K562 (cell line): ENCODE measurements at regions not wholly inside any gene's neighbourhood (a gene's known extent, or its start where the extent isn't known, plus 50 kb on each side); places are given as distances from the start of the nearest gene placed in this dataset.

ENCODE experiments used
- ATAC-seq: fragments of 200-7000 bp; cut with Tn5 transposase; 3 replicates; pipeline ENCODE4 v1.9.1; 2020; ENCODE audit warnings: moderate library complexity
- BruUV-seq: library from RNA; stranded (reverse); fragments of 400-500 nt; replicated peaks from 2 replicates; lab custom pipeline; 2021; lab: Mats Ljungman, UMichigan
- CTCF ChIA-PET: fragments of 300-600 bp; formaldehyde crosslinking; extraction: SDS; loops from one replicate; lab custom pipeline; 2021; ENCODE audit warnings: low intra/inter-chr PET ratio; lab: Yijun Ruan, JAX
- POLR2A ChIA-PET: fragments of 300-600, 350-650 bp; sonication (Branson Sonifier 250); formaldehyde crosslinking; extraction: SDS; loops from one replicate; lab custom pipeline; 2021; ENCODE audit warnings: antibody characterized with exemption, inconsistent platforms; lab: Yijun Ruan, JAX
- DNase-seq, 4 experiments: peaks; one replicate each; pipeline versions ENCODE4 v3.0.0 to v3.0.0-alpha.2; 2011 to 2018; ENCODE audit warnings: low spot score in 3 of 4, mixed read lengths in 3 of 4; ENCODE audit errors: extremely low read depth in 1 of 4
- FAIRE-seq: peaks from 2 replicates; lab custom pipeline; 2011; peaks lifted over from hg19 to GRCh38; lab: Jason Lieb, UNC
- H2AFZ ChIP-seq: 2 replicates; pipeline ENCODE4 v1.6.0; 2011; ENCODE audit warnings: low read depth, low read length, control low read depth, inconsistent platforms
- H3K27ac ChIP-seq: fragments of 200-600 bp; 3 replicates; pipeline ENCODE4 v1.8.0; 2011; ENCODE audit warnings: low read depth, mild to moderate bottlenecking, control low read depth, inconsistent platforms, low read length, moderate library complexity, mixed read lengths; ENCODE audit errors: extremely low read depth
- H3K27me3 ChIP-seq, 2 experiments: fragments of 300-600 bp in 1 of 2; 2 replicates in 1 of 2; 3 replicates in 1 of 2; pipeline versions ENCODE4 v1.6.0 to v1.8.0; 2011; ENCODE audit warnings: inconsistent platforms in 2 of 2, low read length in 2 of 2, mild to moderate bottlenecking in 1 of 2, mixed read lengths in 1 of 2, moderate library complexity in 1 of 2; ENCODE audit not compliant: control insufficient read depth in 2 of 2, insufficient read depth in 2 of 2
- H3K36me3 ChIP-seq: fragments of 300-600 bp; 3 replicates; pipeline ENCODE4 v1.8.0; 2011; ENCODE audit warnings: mild to moderate bottlenecking, low read length, inconsistent platforms; ENCODE audit not compliant: control insufficient read depth, insufficient read depth
- H3K4me1 ChIP-seq, 2 experiments: fragments of 200-600 bp in 1 of 2; replicated peaks in 1 of 2; 2 replicates in 1 of 2; 3 replicates in 1 of 2; pipeline versions ENCODE4 v1.5.1 to v1.8.0; 2011; ENCODE audit warnings: inconsistent platforms in 2 of 2, low read length in 2 of 2, mild to moderate bottlenecking in 1 of 2, mixed read lengths in 1 of 2, moderate library complexity in 1 of 2; ENCODE audit not compliant: control insufficient read depth in 2 of 2, insufficient read depth in 2 of 2
- H3K4me2 ChIP-seq: 2 replicates; pipeline ENCODE4 v1.6.1; 2011; ENCODE audit warnings: low read length, control low read depth, inconsistent platforms, mixed read lengths; ENCODE audit not compliant: insufficient read depth
- H3K4me3 ChIP-seq: fragments of 200-600 bp; sonication (generic), shearing (Covaris generic); 2 replicates; pipeline ENCODE4 v1.5.1; 2016; ENCODE audit warnings: control low read depth, inconsistent platforms
- H3K79me2 ChIP-seq: fragments of 200-600 bp; 3 replicates; pipeline ENCODE4 v1.8.0; 2011; ENCODE audit warnings: low read length, inconsistent platforms; ENCODE audit not compliant: control insufficient read depth, insufficient read depth
- H3K9ac ChIP-seq, 2 experiments: 2 replicates each; pipeline versions ENCODE4 v1.6.0 to v1.6.1; 2011; ENCODE audit warnings: low read depth in 2 of 2, low read length in 2 of 2, control low read depth in 1 of 2, inconsistent platforms in 1 of 2, mild to moderate bottlenecking in 1 of 2, mixed read lengths in 1 of 2; ENCODE audit not compliant: insufficient read depth in 1 of 2
- H3K9me1 ChIP-seq: one replicate; pipeline ENCODE4 v1.6.0; 2011; ENCODE audit warnings: inconsistent platforms, mild to moderate bottlenecking, low read length, moderate library complexity; ENCODE audit not compliant: control insufficient read depth, insufficient read depth
- H3K9me3 ChIP-seq: replicated peaks from 2 replicates; pipeline ENCODE4 v1.5.1; 2011; ENCODE audit warnings: low read depth, low read length, inconsistent platforms; ENCODE audit not compliant: control insufficient read depth, insufficient read depth
- H4K20me1 ChIP-seq: replicated peaks from 2 replicates; pipeline ENCODE4 v1.6.1; 2011; ENCODE audit warnings: low read length, inconsistent platforms, mixed read lengths; ENCODE audit not compliant: control insufficient read depth, insufficient read depth
- AFF4 ChIP-seq: sonication (generic); formaldehyde crosslinking; IDR thresholded peaks from 2 replicates; pipeline ENCODE4 v1.8.0; 2023; ENCODE audit warnings: mild to moderate bottlenecking, missing genetic modification reagents
- BDP1 ChIP-seq: IDR thresholded peaks from 3 replicates; pipeline ENCODE4 v1.6.1; 2011; ENCODE audit not compliant: insufficient read length, insufficient read depth
- DNMT1 ChIP-seq: fragments of 450-650 bp; IDR thresholded peaks from 2 replicates; pipeline ENCODE4 v1.6.1; 2016; ENCODE audit warnings: antibody characterized with exemption, mild to moderate bottlenecking
- ESRRB ChIP-seq: fragments of 250-450 bp; sonication (Bioruptor Pico); IDR thresholded peaks from 2 replicates; pipeline ENCODE4 v1.5.0; 2020; ENCODE audit warnings: mild to moderate bottlenecking, moderate library complexity, borderline replicate concordance
- UBTF ChIP-seq, 2 experiments: IDR thresholded peaks; 2 replicates each; pipeline ENCODE4 v1.6.1; 2012; ENCODE audit warnings: improper control_type of control experiment in 2 of 2, low read depth in 2 of 2, low read length in 2 of 2, borderline replicate concordance in 1 of 2
- ZBTB12 ChIP-seq: fragments of 250-450 bp; sonication (Bioruptor Pico); IDR thresholded peaks from 2 replicates; pipeline ENCODE4 v1.4.0; 2020
- ZC3H8 ChIP-seq: fragments of 450-650 bp; IDR thresholded peaks from 2 replicates; pipeline ENCODE4 v1.6.1; 2017
- ZFX ChIP-seq: sonication (generic); formaldehyde crosslinking; IDR thresholded peaks from 2 replicates; pipeline ENCODE4 v1.8.0; 2022; ENCODE audit warnings: mild to moderate bottlenecking, missing genetic modification reagents, moderate library complexity
- ZNF445 ChIP-seq: fragments of 250-450 bp; sonication (Bioruptor Pico); IDR thresholded peaks from 2 replicates; pipeline ENCODE4 v1.4.0; 2020; ENCODE audit warnings: low read depth, mild to moderate bottlenecking, moderate library complexity
- whole genome bisulfite sequencing: fragments of 100-300 bp; shearing (Covaris generic); methylation state at CpG from one replicate; pipeline ENCODE4 v1.1.6; 2016; ENCODE audit warnings: low coverage, mixed read lengths; ENCODE audit not compliant: insufficient coverage; ENCODE audit errors: missing lambda C conversion rate; 5-methylcytosine and 5-hydroxymethylcytosine counted together
- in situ Hi-C: fragments of 300-500 bp; cut with MboI; formaldehyde crosslinking; loops from 4 replicates; pipeline ENCODE4 v1.15.0; 2018; ENCODE audit warnings: inconsistent platforms, mixed read lengths
- intact Hi-C: fragments of 100-400 bp; cut with micrococcal nuclease; formaldehyde crosslinking; loops from 2 replicates; pipeline ENCODE4 v1.14.2; 2022

GRCh38 chr7:113684165-113684564 is 234.6 kb downstream of the PPP1R3A start:
- no peak for DNase-seq
- Histone ChIP-seq H3K9ac (no peak overlapping the region), H4K20me1 (no peaks in the 10 kb centered on the region), H3K79me2 (no peaks in the 10 kb centered on the region), H3K9me1 (no peaks in the 10 kb centered on the region), H3K9me3 (no peaks in the 10 kb centered on the region), H3K36me3 (no peaks in the 10 kb centered on the region), H3K4me2 (no peak overlapping the region), H3K4me1 (no peaks in the 10 kb centered on the region), H2AFZ (no peak overlapping the region), H3K27ac (no peak overlapping the region), H3K27me3 (no peaks in the 10 kb centered on the region), H3K4me3 (no peak overlapping the region)
- no TSS peak for BruUV-seq
- FAIRE-seq = no peak
- no peak for ATAC-seq
- POLR2A ChIA-PET = no interaction called here
- intact Hi-C loops = no loop called here
- WGBS = under 1% methylated on average over 5 of the region's 5 CpGs
- CTCF ChIA-PET = no interaction called here
- in situ Hi-C loops = no loop called here
- TF ChIP-seq ZNF445 (CRISPR knock-in tag) (no peak), ESRRB (CRISPR knock-in tag) (no peak), BDP1 (no peak), UBTF (IDR thresholded peaks at IDR 0.05; ENCODE audit: borderline replicate concordance in 1 of 2, low read depth in 2 of 2, low read length in 2 of 2) (no peak), ZBTB12 (CRISPR knock-in tag) (no peak), ZC3H8 (no peak), ZFX (CRISPR knock-in tag) (no peak), AFF4 (CRISPR knock-in tag) (no peak), DNMT1 (no peak)
